Spleen (tissue), 7 donors: ENCODE measurements at regions not wholly inside any gene's neighbourhood (a gene's known extent, or its start where the extent isn't known, plus 50 kb on each side); places are given as distances from the start of the nearest gene placed in this dataset.

Experiments
- CTCF ChIP-seq, 11 experiments: fragments of 200-600 bp in 7 of 11; fragments of 450-650 bp in 4 of 11; sonication (generic) in 4 of 11; IDR thresholded peaks in 8 of 11; conservative IDR thresholded peaks in 3 of 11; 1 replicate in 7 of 11; 2 replicates in 4 of 11; pipeline versions ENCODE4 v1.4.0 to v1.8.0; 2016 to 2021; ENCODE audit warnings: antibody characterized with exemption in 11 of 11, inconsistent platforms in 4 of 11, mild to moderate bottlenecking in 1 of 11
- POLR2A ChIP-seq, 3 donors: fragments of 450-650 bp; IDR thresholded peaks; one replicate each; pipeline ENCODE4 v1.5.1; 2017; ENCODE audit warnings: antibody characterized with exemption in 3 of 3, mild to moderate bottlenecking in 1 of 3
- donor health status: DM: no; HTN: no; CAD: no; lungs with moderate emphysema.
- donor health status: DM: no; HTN: no; CAD: no.
- donor health status: DM: no; HTN: no; CAD: no.

- TF ChIP-seq CTCF (IDR thresholded peaks at IDR 0.05 in 8 of 11, conservative IDR thresholded peaks at IDR 0.05 in 3 of 11), result no peak
- no peak for TF ChIP-seq POLR2A (IDR thresholded peaks at IDR 0.05)
Observed at GRCh38 chr13:30074431-30074830, 224.0 kb upstream of the UBL3 start.
